ENCODE measurements at regions not wholly inside any gene's neighbourhood (a gene's known extent, or its start where the extent isn't known, plus 50 kb on each side); places are given as distances from the start of the nearest gene placed in this dataset.
"Not testable (repeated sequence)": the region's sequence is repeated elsewhere in the genome, so short reads cannot be mapped to it uniquely, and the experiment has no call there.

GRCh38 chr18:51321696-51322095 is 124.2 kb upstream of the MEX3C start:
- no peak for DNase-seq (ENCODE audit: low read depth, low spot score)

GRCh38 chr18:51323961-51324360 is 126.5 kb upstream of the MEX3C start:
- DNase-seq (ENCODE audit: low read depth, low spot score) = no peak
- H3K4me3 ChIP-seq (ENCODE audit: low read length) = no peak overlapping the region

More at GRCh38 chr18:51321696-51322095, 124.2 kb upstream of the MEX3C start:
- H3K4me3 ChIP-seq (ENCODE audit: low read length) = no peak overlapping the region

GRCh38 chr18:51330148-51330547 is 132.7 kb upstream of the MEX3C start:
- H3K4me3 ChIP-seq (ENCODE audit: low read length) = no peak overlapping the region
- no peak for DNase-seq (ENCODE audit: low read depth, low spot score)

DNA sequence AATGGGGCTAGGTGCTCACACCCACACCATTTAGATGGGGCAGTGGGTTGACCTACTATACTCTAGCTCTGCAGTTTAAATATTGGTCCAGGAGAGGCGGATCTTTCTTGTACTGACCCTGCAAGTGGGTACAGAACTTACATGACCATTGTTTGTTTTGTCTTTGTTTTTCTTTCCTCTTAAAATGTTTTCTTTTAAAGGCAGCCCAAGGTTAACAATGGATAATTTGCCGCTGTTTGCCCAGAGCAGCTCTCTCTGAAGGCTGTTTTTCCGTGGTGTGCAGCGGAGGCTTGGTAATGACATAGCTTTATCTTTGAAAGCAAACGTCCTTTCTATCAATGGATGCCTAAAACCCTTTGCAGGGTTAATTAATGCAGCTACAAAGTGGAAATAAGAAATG is 133.3 kb upstream of the MEX3C start:
- no peak for DNase-seq (ENCODE audit: low read depth, low spot score)
- H3K4me3 ChIP-seq (ENCODE audit: low read length) = no peak overlapping the region

DNA sequence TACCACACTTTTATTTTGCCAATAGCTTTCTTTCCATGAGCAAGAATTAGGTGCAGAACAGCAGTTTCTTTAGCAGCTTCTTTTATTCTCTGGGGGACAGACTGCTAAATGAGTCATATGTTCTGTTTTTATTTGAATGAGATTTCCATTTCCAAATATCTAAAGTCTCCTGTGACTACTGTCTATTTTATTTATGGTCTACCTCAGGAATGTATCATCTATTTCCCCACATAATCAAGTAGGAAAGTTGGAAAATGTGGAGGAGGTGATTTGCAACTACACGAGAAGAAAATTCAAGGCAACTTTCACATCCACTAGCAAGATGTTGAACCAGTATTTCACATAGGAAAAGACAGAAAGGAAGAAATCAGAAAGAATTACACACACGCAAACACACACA is 139.9 kb upstream of the MEX3C start:
- H3K4me3 ChIP-seq (ENCODE audit: low read length) = no peak overlapping the region
- DNase-seq (ENCODE audit: low read depth, low spot score) = no peak

GRCh38 chr18:51339856-51340255 is 142.4 kb upstream of the MEX3C start:
- no peak for DNase-seq (ENCODE audit: low read depth, low spot score)
- H3K4me3 ChIP-seq (ENCODE audit: low read length) = no peak overlapping the region

GRCh38 chr18:51340332-51340731 is 142.9 kb upstream of the MEX3C start:
- peak; percentile 1 for DNase-seq (ENCODE audit: low read depth, low spot score)
- H3K4me3 ChIP-seq (ENCODE audit: low read length) = no peak overlapping the region

- no peak overlapping the region for H3K4me3 ChIP-seq (ENCODE audit: low read length)
- no peak for DNase-seq (ENCODE audit: low read depth, low spot score)
Measured at GRCh38 chr18:51342815-51343214, 145.3 kb upstream of the MEX3C start.

DNA sequence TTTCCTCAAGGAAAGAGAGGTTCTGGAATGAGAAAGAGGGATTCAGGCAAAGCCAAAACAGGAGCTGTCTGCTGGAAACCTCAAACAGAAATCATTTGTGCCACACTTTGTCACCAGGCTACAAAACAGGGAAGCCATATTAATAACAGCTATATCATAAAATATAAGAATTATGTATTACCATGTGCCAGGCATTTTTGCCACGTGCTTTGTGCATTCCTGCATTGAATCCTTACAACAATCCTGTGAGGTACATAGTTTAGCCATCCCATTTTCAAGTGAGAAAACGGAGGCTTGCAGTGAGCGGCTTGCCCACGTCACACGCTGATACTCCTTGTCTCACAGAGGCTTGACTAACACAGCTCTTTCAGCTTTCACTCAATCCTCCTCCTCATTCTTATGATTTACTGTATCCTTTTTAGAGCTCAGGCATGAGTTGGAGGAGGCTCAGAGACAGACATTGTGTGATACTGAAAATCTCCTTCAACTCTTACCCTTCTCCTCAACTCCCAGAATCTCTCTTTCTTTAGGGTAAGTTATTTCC is 148.4 kb upstream of the MEX3C start:
- no peak overlapping the region for H3K4me3 ChIP-seq (ENCODE audit: low read length)
- DNase-seq (ENCODE audit: low read depth, low spot score) = no peak

DNA sequence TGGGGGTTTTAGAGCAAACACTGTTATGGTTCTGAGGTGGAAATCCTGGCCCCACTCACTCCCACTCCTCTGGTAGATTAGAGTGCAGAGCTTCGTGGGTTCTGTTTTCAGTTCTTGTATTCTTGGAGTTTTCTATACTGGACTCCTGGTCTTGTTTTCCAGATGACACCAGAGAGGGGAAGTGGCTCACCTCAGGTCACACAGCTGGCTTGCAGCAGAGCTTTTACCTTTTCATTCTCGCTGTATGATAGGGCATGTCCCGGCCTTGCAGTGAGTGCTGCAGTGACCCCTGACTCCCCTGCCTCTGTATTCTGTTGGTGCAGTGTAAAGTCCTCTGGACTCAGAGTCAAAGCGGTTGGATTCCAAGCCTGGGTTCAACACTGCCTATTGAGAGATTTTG is 148.9 kb upstream of the MEX3C start:
- DNase-seq (ENCODE audit: low read depth, low spot score) = no peak
- H3K4me3 ChIP-seq (ENCODE audit: low read length) = no peak overlapping the region

DNA sequence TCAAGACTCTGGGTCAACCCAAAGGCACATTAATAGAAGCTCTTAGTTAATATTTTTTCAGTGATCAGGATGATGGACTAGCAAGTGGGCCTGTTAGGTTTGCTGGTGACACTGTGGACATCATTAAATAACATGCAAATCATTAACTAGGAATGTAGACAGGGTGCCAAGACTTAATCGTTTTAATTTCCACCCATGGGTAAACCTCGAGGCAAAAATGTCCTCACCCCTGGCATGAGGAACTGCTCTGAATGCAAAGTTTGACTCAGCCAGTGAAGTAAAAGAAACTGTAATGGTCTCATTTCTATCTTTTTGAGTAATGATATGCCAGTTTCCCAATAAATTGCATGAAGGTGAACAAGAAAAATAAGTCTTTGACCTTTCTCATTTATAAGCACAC is 152.6 kb upstream of the MEX3C start:
- DNase-seq (ENCODE audit: low read depth, low spot score) = no peak
- H3K4me3 ChIP-seq (ENCODE audit: low read length) = no peak overlapping the region

DNA sequence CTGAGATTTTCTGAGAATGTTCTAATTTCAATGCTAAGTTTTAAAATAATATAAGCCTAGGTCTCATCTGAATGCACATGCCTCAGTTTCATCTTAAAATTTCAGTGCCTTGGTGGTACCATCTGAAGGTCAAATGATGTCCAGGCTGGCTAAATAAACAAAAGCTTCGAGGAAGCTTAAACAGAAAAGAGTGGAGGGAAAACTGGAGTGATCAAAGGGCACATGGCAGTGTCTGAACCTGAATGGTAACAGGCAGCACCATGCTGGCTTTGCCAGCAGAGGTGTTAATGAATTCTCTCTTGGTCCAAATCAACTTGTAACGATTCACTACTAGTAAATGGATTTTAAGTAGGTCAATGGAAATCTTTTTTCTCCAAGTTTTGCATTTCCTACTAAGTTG is 158.4 kb upstream of the MEX3C start:
- no peak overlapping the region for H3K4me3 ChIP-seq (ENCODE audit: low read length)
- no peak for DNase-seq (ENCODE audit: low read depth, low spot score)

DNA sequence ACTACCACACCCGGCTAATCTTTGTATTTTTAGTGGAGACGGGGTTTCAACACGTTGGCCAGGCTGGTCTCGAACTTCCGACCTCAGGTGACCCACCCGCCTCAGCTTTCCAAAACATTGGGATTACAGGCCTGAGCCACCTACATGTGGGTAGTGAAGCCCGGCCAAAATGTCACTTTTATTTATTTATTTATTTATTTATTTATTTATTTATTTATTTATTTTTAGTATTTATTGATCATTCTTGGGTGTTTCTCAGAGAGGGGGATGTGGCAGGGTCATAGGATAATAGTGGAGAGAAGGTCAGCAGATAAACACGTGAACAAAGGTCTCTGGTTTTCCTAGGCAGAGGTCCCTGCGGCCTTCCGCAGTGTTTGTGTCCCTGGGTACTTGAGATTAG is 162.8 kb upstream of the MEX3C start:
- not testable (repeated sequence) for H3K4me3 ChIP-seq (ENCODE audit: low read length); DNase-seq (ENCODE audit: low read depth, low spot score)

- DNase-seq (ENCODE audit: low read depth, low spot score) = no peak
- H3K4me3 ChIP-seq (ENCODE audit: low read length) = no peak overlapping the region
Measured at GRCh38 chr18:51361130-51361860, 163.8 kb upstream of the MEX3C start.

GRCh38 chr18:51363384-51363783 is 165.9 kb upstream of the MEX3C start:
- no peak overlapping the region for H3K4me3 ChIP-seq (ENCODE audit: low read length)
- DNase-seq (ENCODE audit: low read depth, low spot score) = no peak

DNA sequence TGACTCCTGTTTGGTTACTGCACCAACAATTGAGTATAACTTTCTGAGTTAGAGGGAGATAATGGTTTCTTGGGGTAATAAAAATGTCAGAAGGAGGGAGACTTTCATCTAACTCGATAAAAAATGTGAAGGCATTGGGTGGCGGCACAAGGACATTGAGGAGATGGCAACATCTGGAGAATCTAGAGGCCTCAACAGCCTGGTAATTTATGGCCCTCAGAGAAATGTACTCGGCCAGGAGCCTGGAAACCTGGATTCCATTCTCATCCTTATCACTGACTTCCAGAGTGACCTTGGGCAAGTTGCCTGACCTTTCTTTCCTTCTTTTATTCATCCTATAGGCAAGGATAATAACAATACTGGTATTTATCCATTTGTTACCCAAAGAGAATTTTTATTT is 173.5 kb upstream of the MEX3C start:
- H3K4me3 ChIP-seq (ENCODE audit: low read length) = no peak overlapping the region
- DNase-seq (ENCODE audit: low read depth, low spot score) = no peak

- H3K4me3 ChIP-seq (ENCODE audit: low read length) = no peak overlapping the region
- DNase-seq (ENCODE audit: low read depth, low spot score) = no peak
Measured at GRCh38 chr18:51371929-51372328, 174.4 kb upstream of the MEX3C start.

- no peak overlapping the region for H3K4me3 ChIP-seq (ENCODE audit: low read length)
- no peak for DNase-seq (ENCODE audit: low read depth, low spot score)
Measured at GRCh38 chr18:51382081-51382480, 184.6 kb upstream of the MEX3C start.

- DNase-seq (ENCODE audit: low read depth, low spot score) = no peak
- no peak overlapping the region for H3K4me3 ChIP-seq (ENCODE audit: low read length)
Measured at GRCh38 chr18:51383116-51383515, 185.6 kb upstream of the MEX3C start.

DNA sequence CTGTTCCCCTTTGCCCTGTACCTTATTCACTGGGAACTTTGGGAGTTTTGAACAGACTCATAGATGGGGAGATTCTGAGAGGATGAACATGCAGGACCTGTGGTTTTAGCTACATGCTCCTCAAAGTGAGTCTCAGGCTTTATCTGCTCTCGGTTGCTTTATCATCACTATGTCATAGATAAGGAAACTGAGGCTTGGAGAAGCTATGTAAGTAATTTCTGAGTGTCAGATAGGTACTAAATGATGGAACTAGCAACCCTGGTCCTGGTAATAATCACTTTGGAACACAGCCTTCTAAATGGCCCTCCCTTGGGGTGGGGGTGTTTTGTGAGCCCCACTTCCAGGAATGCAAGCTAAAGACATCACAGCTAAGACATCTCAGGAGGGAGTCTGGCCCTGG is 186.2 kb upstream of the MEX3C start:
- no peak overlapping the region for H3K4me3 ChIP-seq (ENCODE audit: low read length)
- DNase-seq (ENCODE audit: low read depth, low spot score) = no peak

- no peak for DNase-seq (ENCODE audit: low read depth, low spot score)
- no peak overlapping the region for H3K4me3 ChIP-seq (ENCODE audit: low read length)
Measured at GRCh38 chr18:51385270-51385669, 187.8 kb upstream of the MEX3C start.

All from Jurkat, Clone E6-1 (cell line).